Naive B cell (primary cell): ENCODE measurements at regions not wholly inside any gene's neighbourhood (a gene's known extent, or its start where the extent isn't known, plus 50 kb on each side); places are given as distances from the start of the nearest gene placed in this dataset.

Experiments
- ATAC-seq, 2 donors: fragments of 150-1000 bp; cut with Tn5 transposase; 2 replicates each; pipeline ENCODE4 v1.10.0; 2021; ENCODE audit warnings: low read depth in 2 of 2, mild to moderate bottlenecking in 2 of 2, moderate library complexity in 2 of 2
- DNase-seq: peaks from one replicate; pipeline ENCODE4 v3.0.0; 2022
- H3K27ac Mint-ChIP-seq, 6 donors: one replicate each; pipeline ENCODE4 v1.8.0; 2020 to 2022; ENCODE audit warnings: mild to moderate bottlenecking in 6 of 6, mixed read lengths in 6 of 6, moderate library complexity in 5 of 6, inconsistent platforms in 2 of 6
- H3K27me3 Mint-ChIP-seq, 3 donors: one replicate each; pipeline ENCODE4 v1.8.0; 2021 to 2022; ENCODE audit warnings: mixed read lengths in 3 of 3, mild to moderate bottlenecking in 1 of 3
- H3K36me3 Mint-ChIP-seq, 2 donors: one replicate each; pipeline ENCODE4 v1.8.0; 2020 to 2022; ENCODE audit warnings: mixed read lengths in 2 of 2, inconsistent platforms in 1 of 2, mild to moderate bottlenecking in 1 of 2
- H3K4me1 Mint-ChIP-seq, 3 donors: one replicate each; pipeline ENCODE4 v1.8.0; 2020 to 2022; ENCODE audit warnings: mixed read lengths in 3 of 3, inconsistent platforms in 1 of 3, mild to moderate bottlenecking in 1 of 3, moderate library complexity in 1 of 3
- H3K4me3 Mint-ChIP-seq, 8 donors: one replicate each; pipeline ENCODE4 v1.8.0; 2020 to 2022; ENCODE audit warnings: mild to moderate bottlenecking in 8 of 8, mixed read lengths in 8 of 8, moderate library complexity in 8 of 8, inconsistent platforms in 2 of 8
- H3K9me3 Mint-ChIP-seq, 7 donors: one replicate each; pipeline ENCODE4 v1.8.0; 2020 to 2022; ENCODE audit warnings: mixed read lengths in 7 of 7, mild to moderate bottlenecking in 5 of 7, inconsistent platforms in 2 of 7, moderate library complexity in 1 of 7

GRCh38 chr6:14459315-14459714 is 341.7 kb downstream of the CD83 start:
- Mint-ChIP-seq H3K36me3 (peaks cover 13 to 33% of the 10 kb centered on the region in 2 donors), H3K27ac (peak overlapping the region in 2 of 6 donors; percentile 31 to 35), H3K4me1 (peaks cover 14 to 30% (median 18%) of the 10 kb centered on the region in 3 donors), H3K27me3 (no peaks in the 10 kb centered on the region), H3K4me3 (no peak overlapping the region), H3K9me3 (peaks cover 0 to 13% (median 3%) of the 10 kb centered on the region in 7 donors)
- no peak for DNase-seq
- no peak for ATAC-seq

DNA sequence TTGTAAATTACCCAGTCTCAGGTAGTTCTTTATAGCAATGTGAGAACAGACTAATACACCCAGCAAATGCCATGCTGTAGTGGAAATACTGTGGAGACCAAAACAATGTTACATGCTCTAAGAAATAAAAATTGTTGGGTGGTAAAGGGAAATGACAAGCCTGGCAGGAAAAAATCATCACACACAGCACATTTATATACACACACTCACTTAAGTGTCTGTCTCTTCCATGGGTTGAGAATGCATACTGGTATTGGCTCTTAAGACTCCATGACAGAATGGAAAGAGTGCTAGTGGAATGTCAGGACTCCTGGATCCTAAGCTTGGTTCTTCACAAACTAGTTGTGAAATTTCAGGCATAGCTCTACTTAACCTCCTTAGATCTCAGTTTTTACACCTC is 343.0 kb downstream of the CD83 start:
- Mint-ChIP-seq H3K27me3 (no peaks in the 10 kb centered on the region), H3K27ac (peak overlapping the region in 1 of 6 donors; percentile 67), H3K4me3 (no peak overlapping the region), H3K9me3 (peaks cover 4 to 26% (median 13%) of the 10 kb centered on the region in 7 donors), H3K36me3 (peaks cover 18 to 45% of the 10 kb centered on the region in 2 donors), H3K4me1 (peaks cover 8 to 18% (median 11%) of the 10 kb centered on the region in 3 donors)
- ATAC-seq (no peak), DNase-seq (no peak)

- Mint-ChIP-seq H3K27ac (no peak overlapping the region), H3K4me1 (peaks cover 8 to 15% (median 11%) of the 10 kb centered on the region in 3 donors), H3K27me3 (no peaks in the 10 kb centered on the region), H3K36me3 (peaks cover 18 to 53% of the 10 kb centered on the region in 2 donors), H3K4me3 (no peak overlapping the region), H3K9me3 (peaks cover 4 to 27% (median 13%) of the 10 kb centered on the region in 7 donors)
- no peak for DNase-seq
- no peak for ATAC-seq
Observed at GRCh38 chr6:14462135-14462534, 344.6 kb downstream of the CD83 start.

DNA sequence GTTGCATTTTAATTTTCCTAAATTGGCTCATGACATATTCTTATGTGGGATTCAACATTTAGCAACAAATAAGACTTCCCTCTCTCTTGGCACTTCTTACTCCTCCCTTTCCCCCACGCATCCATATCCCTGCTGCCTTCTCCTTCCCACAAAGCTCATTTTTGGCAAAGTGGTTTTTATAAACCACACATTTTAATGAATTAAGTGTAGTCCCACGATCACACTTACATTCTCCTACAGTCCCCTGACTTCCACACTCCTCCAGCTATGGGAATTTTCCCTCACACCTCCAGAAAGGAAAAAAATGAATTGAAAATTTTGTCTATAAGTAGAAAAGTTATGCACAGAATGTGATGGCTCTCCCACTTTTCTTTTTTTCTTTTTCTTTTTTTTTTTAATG is 345.0 kb downstream of the CD83 start:
- no peak for DNase-seq
- Mint-ChIP-seq H3K27ac (peak overlapping the region in 3 of 6 donors; percentile 20 to 76 (median 27)), H3K4me1 (peaks cover 8 to 15% (median 14%) of the 10 kb centered on the region in 3 donors), H3K4me3 (peak overlapping the region in 1 of 8 donors; percentile 6), H3K9me3 (peaks cover 4 to 27% (median 13%) of the 10 kb centered on the region in 7 donors), H3K36me3 (peaks cover 21 to 51% of the 10 kb centered on the region in 2 donors), H3K27me3 (no peaks in the 10 kb centered on the region)
- ATAC-seq: no peak

- ATAC-seq (no peak), DNase-seq (no peak)
- H3K4me1 Mint-ChIP-seq: peaks cover 8 to 13% (median 13%) of the 10 kb centered on the region in 3 donors
- no peak overlapping the region for H3K4me3 Mint-ChIP-seq
- no peaks in the 10 kb centered on the region for H3K27me3 Mint-ChIP-seq
- H3K36me3 Mint-ChIP-seq: peaks cover 24 to 48% of the 10 kb centered on the region in 2 donors
- no peak overlapping the region for H3K27ac Mint-ChIP-seq
- H3K9me3 Mint-ChIP-seq: peaks cover 4 to 27% (median 13%) of the 10 kb centered on the region in 7 donors
Observed at GRCh38 chr6:14463110-14463509, 345.5 kb downstream of the CD83 start.

- Mint-ChIP-seq H3K27me3 (no peaks in the 10 kb centered on the region), H3K4me3 (no peak overlapping the region)
- no peak for DNase-seq
Observed at GRCh38 chr6:14464055-14464454, 346.5 kb downstream of the CD83 start.

DNA sequence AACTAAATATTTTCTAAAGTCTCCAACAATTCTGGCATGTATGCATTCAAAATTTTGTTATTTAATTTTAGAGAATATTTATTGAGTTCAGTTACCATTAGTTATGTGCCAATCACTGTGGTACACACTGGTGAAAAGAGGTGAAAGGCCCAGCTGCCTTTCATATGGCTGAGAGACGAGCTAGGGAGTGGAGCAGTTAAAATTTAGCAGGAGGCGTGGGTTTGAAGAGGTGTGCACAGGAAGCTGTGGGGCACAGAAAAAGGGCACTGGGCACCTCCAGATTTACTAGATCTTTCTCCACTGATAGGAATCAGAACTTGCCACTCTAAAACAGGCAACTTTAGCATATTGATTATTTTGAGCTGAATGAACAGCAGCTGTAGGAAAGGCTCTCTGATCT is 347.1 kb downstream of the CD83 start:
- ATAC-seq: no peak
- DNase-seq: no peak
- Mint-ChIP-seq H3K4me3 (no peak overlapping the region), H3K27ac (peak overlapping the region in 1 of 6 donors; percentile 77), H3K9me3 (peaks cover 4 to 34% (median 13%) of the 10 kb centered on the region in 7 donors), H3K4me1 (peaks cover 8 to 11% (median 9%) of the 10 kb centered on the region in 3 donors), H3K36me3 (peaks cover 34 to 47% of the 10 kb centered on the region in 2 donors), H3K27me3 (no peaks in the 10 kb centered on the region)

More at GRCh38 chr6:14464055-14464454, 346.5 kb downstream of the CD83 start:
- ATAC-seq: no peak
- Mint-ChIP-seq H3K27ac (peak overlapping the region in 1 of 6 donors; percentile 59), H3K4me1 (peaks cover 5 to 11% (median 8%) of the 10 kb centered on the region in 3 donors), H3K36me3 (peaks cover 28 to 49% of the 10 kb centered on the region in 2 donors), H3K9me3 (peaks cover 4 to 32% (median 13%) of the 10 kb centered on the region in 7 donors)

GRCh38 chr6:14466278-14466677 is 348.7 kb downstream of the CD83 start:
- H3K36me3 Mint-ChIP-seq: peaks cover 35 to 44% of the 10 kb centered on the region in 2 donors
- peaks cover 11 to 14% (median 14%) of the 10 kb centered on the region in 3 donors for H3K4me1 Mint-ChIP-seq
- H3K4me3 Mint-ChIP-seq: no peak overlapping the region
- H3K27me3 Mint-ChIP-seq: no peaks in the 10 kb centered on the region
- ATAC-seq (no peak), DNase-seq (no peak)
- peaks cover 4 to 34% (median 12%) of the 10 kb centered on the region in 7 donors for H3K9me3 Mint-ChIP-seq
- H3K27ac Mint-ChIP-seq: no peak overlapping the region

DNA sequence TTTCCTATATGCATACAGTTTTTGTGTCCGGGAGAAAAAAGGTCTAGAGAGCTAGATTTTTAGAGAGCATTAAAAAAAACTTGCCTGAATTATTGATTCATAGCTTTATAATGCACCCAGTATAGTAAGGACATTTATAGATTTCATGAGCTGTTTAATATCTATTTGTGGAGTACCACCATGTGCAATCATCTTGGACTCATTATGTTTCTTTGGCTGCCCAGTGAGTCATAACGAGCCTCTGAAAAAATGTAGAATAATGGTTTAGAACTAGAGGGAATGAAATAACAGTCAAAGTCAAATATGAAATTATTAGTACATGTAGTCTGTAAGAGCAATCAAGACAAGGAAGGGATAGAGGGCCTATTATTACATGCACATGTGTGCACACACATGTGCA is 350.0 kb downstream of the CD83 start:
- Mint-ChIP-seq H3K4me3 (no peak overlapping the region), H3K27me3 (no peaks in the 10 kb centered on the region), H3K9me3 (peaks cover 4 to 24% (median 9%) of the 10 kb centered on the region in 7 donors), H3K36me3 (peaks cover 35 to 44% of the 10 kb centered on the region in 2 donors), H3K27ac (peak overlapping the region in 1 of 6 donors; percentile 49), H3K4me1 (peaks cover 11 to 18% (median 17%) of the 10 kb centered on the region in 3 donors)
- DNase-seq (no peak), ATAC-seq (no peak)

DNA sequence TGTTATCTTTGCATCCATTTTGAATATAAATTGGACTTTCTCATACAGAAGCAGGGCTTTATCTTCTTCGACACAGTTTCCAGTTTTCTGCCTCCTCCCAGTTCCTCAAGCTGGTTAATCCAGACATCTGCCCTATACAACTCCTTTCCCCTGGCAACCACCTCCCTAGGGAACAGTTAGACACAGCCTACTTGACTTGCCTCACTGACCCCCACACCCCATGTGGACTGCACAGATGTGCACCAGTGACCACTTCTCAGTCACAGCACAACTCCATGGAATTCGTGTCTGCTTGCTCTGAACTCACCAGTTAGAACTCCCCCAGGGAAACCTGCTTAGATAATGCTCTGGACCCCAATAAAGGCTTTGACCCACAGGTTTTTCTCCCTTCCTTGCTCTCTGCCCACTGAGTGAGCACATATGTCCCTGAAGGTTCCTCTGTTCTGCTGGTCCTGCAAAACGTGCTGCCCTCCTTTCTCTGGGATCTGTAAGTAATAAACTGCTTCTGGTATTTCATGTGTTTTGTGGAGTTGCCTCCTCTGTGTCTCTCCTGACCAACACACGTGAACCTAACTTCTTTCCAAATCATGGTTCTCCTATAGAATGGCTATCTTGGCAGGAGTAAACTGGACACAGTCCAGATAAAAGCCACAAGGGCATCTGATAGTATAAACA is 351.2 kb downstream of the CD83 start:
- H3K27ac Mint-ChIP-seq: peak overlapping the region in 1 of 6 donors; percentile 20
- peaks cover 35 to 46% of the 10 kb centered on the region in 2 donors for H3K36me3 Mint-ChIP-seq
- H3K4me1 Mint-ChIP-seq: peaks cover 19 to 26% (median 25%) of the 10 kb centered on the region in 3 donors
- no peak for ATAC-seq
- peaks cover 4 to 22% (median 8%) of the 10 kb centered on the region in 7 donors for H3K9me3 Mint-ChIP-seq
- H3K4me3 Mint-ChIP-seq: peak overlapping the region in 1 of 8 donors; percentile 36
- no peaks in the 10 kb centered on the region for H3K27me3 Mint-ChIP-seq
- DNase-seq: no peak

DNA sequence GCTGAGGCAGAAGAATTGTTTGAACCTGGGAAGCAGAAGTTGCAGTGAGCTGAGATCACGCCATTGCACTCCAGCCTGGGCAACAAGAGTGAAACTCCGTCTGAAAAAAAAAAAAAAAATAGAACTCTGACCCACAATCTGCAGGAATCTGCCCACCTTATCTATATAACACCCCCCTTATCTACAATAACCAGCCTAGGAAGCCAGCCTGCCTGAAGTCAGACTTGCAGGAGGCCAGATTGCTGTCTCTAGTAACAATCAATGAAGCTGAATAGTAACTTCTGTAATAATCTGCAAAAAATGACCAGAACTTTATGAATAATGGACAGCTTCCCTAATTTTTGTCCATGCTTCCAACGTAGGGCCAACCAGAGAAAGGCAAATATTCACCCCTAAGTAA is 352.5 kb downstream of the CD83 start:
- Mint-ChIP-seq H3K27me3 (no peaks in the 10 kb centered on the region), H3K9me3 (peaks cover under 1 to 17% (median 7%) of the 10 kb centered on the region in 7 donors), H3K27ac (no peak overlapping the region), H3K4me3 (no peak overlapping the region), H3K36me3 (peaks cover 30 to 35% of the 10 kb centered on the region in 2 donors), H3K4me1 (peaks cover 27 to 35% (median 32%) of the 10 kb centered on the region in 3 donors)
- DNase-seq: no peak
- ATAC-seq: no peak

- H3K36me3 Mint-ChIP-seq: peaks cover 25 to 35% of the 10 kb centered on the region in 2 donors
- H3K9me3 Mint-ChIP-seq: peaks cover 0 to 12% (median 5%) of the 10 kb centered on the region in 7 donors
- H3K27ac Mint-ChIP-seq: peak overlapping the region in 3 of 6 donors; percentile 0 to 71 (median 19)
- no peak for ATAC-seq
- H3K4me3 Mint-ChIP-seq: no peak overlapping the region
- peaks cover 28 to 40% (median 38%) of the 10 kb centered on the region in 3 donors for H3K4me1 Mint-ChIP-seq
- DNase-seq: no peak
- H3K27me3 Mint-ChIP-seq: no peaks in the 10 kb centered on the region
Observed at GRCh38 chr6:14470671-14471070, 353.1 kb downstream of the CD83 start.

- Mint-ChIP-seq H3K4me1 (peaks cover 28 to 41% (median 38%) of the 10 kb centered on the region in 3 donors), H3K27ac (peak overlapping the region in 2 of 6 donors; percentile 70 to 79), H3K9me3 (peaks cover 0 to 10% (median 5%) of the 10 kb centered on the region in 7 donors), H3K27me3 (no peaks in the 10 kb centered on the region), H3K36me3 (peaks cover 16 to 25% of the 10 kb centered on the region in 2 donors), H3K4me3 (no peak overlapping the region)
- ATAC-seq: no peak
- DNase-seq: no peak
Observed at GRCh38 chr6:14472255-14472985, 354.8 kb downstream of the CD83 start.
